HL-60 (cell line): ENCODE measurements at regions not wholly inside any gene's neighbourhood (a gene's known extent, or its start where the extent isn't known, plus 50 kb on each side); places are given as distances from the start of the nearest gene placed in this dataset.

Experiments
- DNase-seq, 2 experiments: peaks; one replicate each; pipeline ENCODE4 v3.0.0-alpha.2; 2010 to 2020; ENCODE audit warnings: low read depth in 1 of 2, low spot score in 1 of 2
- H3K27ac ChIP-seq: fragments of 250-450 bp; sonication (Bioruptor Pico); replicated peaks from 2 replicates; pipeline ENCODE4 v1.5.1; 2020; ENCODE audit warnings: mild to moderate bottlenecking, moderate library complexity
- H3K27me3 ChIP-seq: fragments of 250-450 bp; sonication (Bioruptor Pico); 2 replicates; pipeline ENCODE4 v1.5.1; 2021; ENCODE audit warnings: mild to moderate bottlenecking, moderate library complexity; ENCODE audit not compliant: insufficient read depth, poor library complexity, severe bottlenecking
- H3K4me3 ChIP-seq: replicated peaks from 2 replicates; pipeline ENCODE4 v1.5.1; 2011; ENCODE audit warnings: mild to moderate bottlenecking, control low read depth, low read length; ENCODE audit not compliant: insufficient read depth
- CTCF ChIP-seq: IDR thresholded peaks from one replicate; pipeline ENCODE4 v1.5.1; 2011; ENCODE audit warnings: low read length, control low read depth, inconsistent platforms; ENCODE audit not compliant: insufficient read depth
- GABPA ChIP-seq: IDR thresholded peaks from 2 replicates; pipeline ENCODE4 v1.6.1; 2012; ENCODE audit warnings: low read depth
- POLR2AphosphoS5 ChIP-seq: IDR thresholded peaks from 2 replicates; pipeline ENCODE4 v1.6.1; 2012; ENCODE audit warnings: low read depth
- REST ChIP-seq: IDR thresholded peaks from 2 replicates; pipeline ENCODE4 v1.6.1; 2012; ENCODE audit warnings: low read depth; ENCODE audit not compliant: insufficient replicate concordance
- SPI1 ChIP-seq: IDR thresholded peaks from 2 replicates; pipeline ENCODE4 v1.6.1; 2012; ENCODE audit warnings: low read depth, mild to moderate bottlenecking, borderline replicate concordance

GRCh38 chr12:83904175-83904574, 1008.4 kb downstream of the SLC6A15 start:
- no peak overlapping the region for H3K4me3 ChIP-seq
- H3K27ac ChIP-seq = no peak overlapping the region
- no peak for DNase-seq
- no peaks in the 10 kb centered on the region for H3K27me3 ChIP-seq
- TF ChIP-seq POLR2AphosphoS5 (no peak), GABPA (no peak), CTCF (no peak), SPI1 (no peak), REST (no peak)

GRCh38 chr12:83896416-83896815, 1016.2 kb downstream of the SLC6A15 start:
- Histone ChIP-seq H3K4me3 (no peak overlapping the region), H3K27me3 (no peaks in the 10 kb centered on the region), H3K27ac (no peak overlapping the region)
- DNase-seq = no peak
- TF ChIP-seq SPI1 (no peak), REST (no peak), POLR2AphosphoS5 (no peak), GABPA (no peak), CTCF (no peak)

- no peaks in the 10 kb centered on the region for H3K27me3 ChIP-seq
- TF ChIP-seq CTCF (no peak), GABPA (no peak), SPI1 (no peak), POLR2AphosphoS5 (no peak), REST (no peak)
- no peak overlapping the region for H3K4me3 ChIP-seq
- DNase-seq = no peak
- H3K27ac ChIP-seq = no peak overlapping the region
Observed at GRCh38 chr12:83893101-83893500, 1019.5 kb downstream of the SLC6A15 start.
